Activated naive CD8-positive, alpha-beta T cell treated with anti-CD3 and anti-CD28 coated beads for 36 hours (primary cell): ENCODE measurements at regions not wholly inside any gene's neighbourhood (a gene's known extent, or its start where the extent isn't known, plus 50 kb on each side); places are given as distances from the start of the nearest gene placed in this dataset.
A peak's percentile ranks its signal among the peaks of the same experiment; 100 is the strongest.

Experiments
- DNase-seq: peaks from one replicate; pipeline ENCODE4 v3.0.0; 2021
- H3K27ac Mint-ChIP-seq: one replicate; pipeline ENCODE4 v1.8.0; 2022; ENCODE audit warnings: mild to moderate bottlenecking, moderate library complexity, mixed read lengths
- H3K27me3 Mint-ChIP-seq: one replicate; pipeline ENCODE4 v1.8.0; 2022; ENCODE audit warnings: mild to moderate bottlenecking, mixed read lengths
- H3K36me3 Mint-ChIP-seq: one replicate; pipeline ENCODE4 v1.8.0; 2021; ENCODE audit warnings: mild to moderate bottlenecking, mixed read lengths
- H3K4me1 Mint-ChIP-seq: one replicate; pipeline ENCODE4 v1.8.0; 2021; ENCODE audit warnings: mixed read lengths
- H3K4me3 Mint-ChIP-seq: one replicate; pipeline ENCODE4 v1.8.0; 2022; ENCODE audit warnings: mild to moderate bottlenecking, moderate library complexity, mixed read lengths
- H3K9me3 Mint-ChIP-seq: one replicate; pipeline ENCODE4 v1.8.0; 2022; ENCODE audit warnings: mixed read lengths

GRCh38 chr6:45806172-45806571 is 209.5 kb downstream of the CLIC5 start:
- no peak overlapping the region for H3K4me3 Mint-ChIP-seq
- peaks cover 10% of the 10 kb centered on the region for H3K4me1 Mint-ChIP-seq
- no peak for DNase-seq
- H3K36me3 Mint-ChIP-seq: no peaks in the 10 kb centered on the region
- no peaks in the 10 kb centered on the region for H3K9me3 Mint-ChIP-seq
- no peak overlapping the region for H3K27ac Mint-ChIP-seq
- peaks cover 6% of the 10 kb centered on the region for H3K27me3 Mint-ChIP-seq

DNA sequence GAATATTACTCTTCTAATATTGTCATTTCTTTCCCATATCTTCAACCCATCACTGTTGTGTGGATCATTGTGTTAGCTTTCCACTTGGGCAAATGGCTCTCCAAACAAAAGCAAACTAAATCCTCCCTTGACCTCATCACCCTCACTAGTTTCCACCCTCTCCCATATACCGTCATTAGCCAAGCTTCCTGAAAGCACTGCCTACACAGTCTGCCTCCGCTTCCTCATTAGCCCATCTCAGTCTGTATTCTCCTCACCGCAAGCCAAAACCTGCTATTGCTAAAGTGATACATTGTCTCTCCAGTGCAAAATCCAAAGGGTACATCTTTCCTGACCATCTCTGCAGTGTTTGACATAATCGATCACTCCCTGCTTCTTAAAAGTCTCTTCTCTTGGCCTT is 212.6 kb downstream of the CLIC5 start:
- H3K9me3 Mint-ChIP-seq: no peaks in the 10 kb centered on the region
- no peak overlapping the region for H3K27ac Mint-ChIP-seq
- no peaks in the 10 kb centered on the region for H3K36me3 Mint-ChIP-seq
- peaks cover 10% of the 10 kb centered on the region for H3K4me1 Mint-ChIP-seq
- no peaks in the 10 kb centered on the region for H3K27me3 Mint-ChIP-seq
- no peak for DNase-seq
- H3K4me3 Mint-ChIP-seq: no peak overlapping the region

GRCh38 chr6:45801471-45802289 is 214.0 kb downstream of the CLIC5 start:
- peaks cover 10% of the 10 kb centered on the region for H3K4me1 Mint-ChIP-seq
- peaks cover 8% of the 10 kb centered on the region for H3K27me3 Mint-ChIP-seq
- H3K4me3 Mint-ChIP-seq: no peak overlapping the region
- H3K36me3 Mint-ChIP-seq: no peaks in the 10 kb centered on the region
- peak; percentile 49 for DNase-seq
- H3K9me3 Mint-ChIP-seq: no peaks in the 10 kb centered on the region
- H3K27ac Mint-ChIP-seq: peak overlapping the region; percentile 34

DNA sequence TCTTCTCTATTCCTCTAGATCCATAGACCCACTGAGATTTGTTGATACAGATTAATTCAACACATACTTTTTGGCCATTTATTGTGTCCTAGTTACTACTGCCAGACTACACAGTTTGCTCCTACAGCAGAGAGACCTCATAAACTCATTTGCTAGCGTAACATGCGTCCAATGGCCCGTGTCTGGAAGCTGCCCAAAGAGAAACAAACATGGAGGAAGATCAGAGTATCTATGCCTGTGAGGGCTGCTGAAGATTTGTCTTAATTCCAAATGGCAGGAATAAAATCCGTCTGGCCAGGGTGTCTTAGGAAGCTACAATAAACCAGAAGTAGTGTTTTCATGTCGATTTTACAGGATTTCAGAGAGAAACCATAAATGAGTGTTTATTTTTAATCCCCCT is 214.7 kb downstream of the CLIC5 start:
- no peak overlapping the region for H3K4me3 Mint-ChIP-seq
- no peaks in the 10 kb centered on the region for H3K36me3 Mint-ChIP-seq
- peaks cover 8% of the 10 kb centered on the region for H3K27me3 Mint-ChIP-seq
- no peak for DNase-seq
- H3K4me1 Mint-ChIP-seq: peaks cover 10% of the 10 kb centered on the region
- no peaks in the 10 kb centered on the region for H3K9me3 Mint-ChIP-seq
- H3K27ac Mint-ChIP-seq: no peak overlapping the region

- no peak overlapping the region for H3K4me3 Mint-ChIP-seq
- no peaks in the 10 kb centered on the region for H3K36me3 Mint-ChIP-seq
- H3K4me1 Mint-ChIP-seq: no peaks in the 10 kb centered on the region
- peaks cover 8% of the 10 kb centered on the region for H3K27me3 Mint-ChIP-seq
- no peaks in the 10 kb centered on the region for H3K9me3 Mint-ChIP-seq
- no peak for DNase-seq
- no peak overlapping the region for H3K27ac Mint-ChIP-seq
Measured at GRCh38 chr6:45795678-45796077, 220.0 kb downstream of the CLIC5 start.

DNA sequence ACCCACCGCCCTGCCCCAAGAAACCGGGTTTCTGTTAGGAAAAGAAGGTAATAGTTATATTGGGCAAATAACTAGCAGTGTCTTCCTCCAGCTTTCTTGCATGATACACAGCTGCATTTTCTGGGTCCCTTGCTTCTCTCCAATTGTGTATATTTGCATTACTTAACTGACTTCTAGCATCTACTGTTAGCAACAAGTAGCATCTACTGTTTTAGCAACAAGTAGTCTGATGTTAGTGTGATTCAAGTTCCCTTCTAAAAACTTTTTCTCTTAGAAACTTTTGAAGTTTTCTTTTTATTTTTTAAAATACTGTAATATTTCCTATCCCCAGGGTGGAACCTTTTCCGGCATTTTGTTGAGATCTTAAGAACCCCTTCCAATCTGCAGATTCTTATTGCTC is 221.2 kb downstream of the CLIC5 start:
- no peak for DNase-seq
- no peaks in the 10 kb centered on the region for H3K9me3 Mint-ChIP-seq
- H3K4me1 Mint-ChIP-seq: no peaks in the 10 kb centered on the region
- no peak overlapping the region for H3K27ac Mint-ChIP-seq
- no peak overlapping the region for H3K4me3 Mint-ChIP-seq
- H3K36me3 Mint-ChIP-seq: no peaks in the 10 kb centered on the region
- peaks cover 8% of the 10 kb centered on the region for H3K27me3 Mint-ChIP-seq

DNA sequence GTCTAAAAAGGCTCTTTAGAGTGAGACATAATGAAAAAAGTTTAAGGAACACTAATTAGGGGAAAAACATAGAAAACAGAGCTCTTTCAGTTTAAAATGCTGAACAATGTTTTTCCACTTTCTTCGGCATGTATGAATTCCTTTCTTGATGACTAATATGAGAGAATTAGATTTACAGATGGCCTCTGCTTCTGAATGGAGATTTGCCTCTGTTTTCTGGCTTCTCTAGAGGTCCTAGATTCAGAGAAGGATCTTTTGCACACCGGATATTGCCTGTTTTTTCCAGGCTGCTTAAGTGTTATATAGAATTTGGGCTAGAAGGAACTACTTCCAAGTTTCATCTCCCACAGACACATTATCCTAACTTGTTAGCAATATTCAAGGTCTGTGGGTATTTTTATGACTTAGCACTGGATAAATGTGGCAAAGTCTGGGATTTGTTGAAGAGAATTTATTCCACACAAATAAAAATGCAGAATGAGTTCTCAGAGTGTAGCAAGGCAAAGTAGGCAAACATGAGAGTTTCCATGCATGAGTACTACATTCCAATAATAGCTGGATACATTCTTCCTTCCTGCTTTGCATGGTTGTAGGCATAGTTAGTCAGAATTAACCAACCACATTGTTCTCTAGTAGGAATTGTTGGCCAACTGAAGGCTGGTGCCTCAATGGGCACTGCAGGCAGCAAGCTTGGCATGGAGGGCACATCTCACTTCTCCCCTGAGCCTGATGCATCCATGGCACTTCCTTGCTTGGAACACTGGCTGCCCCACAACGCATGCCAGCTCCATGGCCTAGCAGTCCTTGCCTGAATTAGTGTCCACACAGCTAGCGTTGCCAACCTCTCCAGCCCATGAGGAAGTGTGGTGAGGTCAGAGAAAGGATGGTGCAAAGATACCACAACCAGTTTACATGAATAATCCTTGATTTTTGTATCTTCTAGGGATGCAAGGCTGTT is 224.2 kb downstream of the CLIC5 start:
- no peaks in the 10 kb centered on the region for H3K27me3 Mint-ChIP-seq
- H3K4me1 Mint-ChIP-seq: no peaks in the 10 kb centered on the region
- H3K27ac Mint-ChIP-seq: no peak overlapping the region
- H3K4me3 Mint-ChIP-seq: no peak overlapping the region
- H3K36me3 Mint-ChIP-seq: no peaks in the 10 kb centered on the region
- H3K9me3 Mint-ChIP-seq: no peaks in the 10 kb centered on the region
- DNase-seq: no peak

GRCh38 chr6:45789238-45789637 is 226.4 kb downstream of the CLIC5 start:
- DNase-seq: no peak
- Mint-ChIP-seq H3K27me3 (peaks cover 5% of the 10 kb centered on the region), H3K4me3 (no peak overlapping the region), H3K4me1 (no peaks in the 10 kb centered on the region), H3K36me3 (no peaks in the 10 kb centered on the region), H3K9me3 (no peaks in the 10 kb centered on the region), H3K27ac (no peak overlapping the region)

GRCh38 chr6:45787384-45787783 is 228.3 kb downstream of the CLIC5 start:
- H3K4me1 Mint-ChIP-seq: no peaks in the 10 kb centered on the region
- no peak for DNase-seq
- H3K4me3 Mint-ChIP-seq: no peak overlapping the region
- H3K9me3 Mint-ChIP-seq: no peaks in the 10 kb centered on the region
- H3K27me3 Mint-ChIP-seq: peaks cover 8% of the 10 kb centered on the region
- no peaks in the 10 kb centered on the region for H3K36me3 Mint-ChIP-seq
- no peak overlapping the region for H3K27ac Mint-ChIP-seq

- Mint-ChIP-seq H3K4me1 (no peaks in the 10 kb centered on the region), H3K4me3 (no peak overlapping the region), H3K27me3 (peaks cover 8% of the 10 kb centered on the region), H3K27ac (no peak overlapping the region), H3K9me3 (no peaks in the 10 kb centered on the region), H3K36me3 (no peaks in the 10 kb centered on the region)
- DNase-seq: no peak
Measured at GRCh38 chr6:45786355-45786781, 229.3 kb downstream of the CLIC5 start.

DNA sequence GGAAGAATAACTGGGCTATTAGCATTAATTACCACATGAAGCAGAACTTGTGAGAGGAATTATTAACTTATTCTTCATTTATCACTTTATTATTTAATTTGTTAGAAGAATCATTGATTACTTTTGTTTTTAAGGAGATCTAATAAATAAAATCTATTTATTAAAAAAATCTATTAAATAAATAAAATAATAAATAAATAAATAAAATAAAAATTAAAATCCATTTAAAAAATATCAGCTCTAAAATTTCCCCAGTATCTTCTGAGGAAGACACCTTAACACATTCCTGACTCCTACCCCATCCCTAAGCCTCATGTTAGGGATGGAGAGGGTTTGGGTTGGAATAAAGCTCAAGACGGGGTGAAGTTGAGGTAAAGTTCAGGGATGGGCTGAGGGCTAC is 231.4 kb downstream of the CLIC5 start:
- no peak for DNase-seq
- no peaks in the 10 kb centered on the region for H3K4me1 Mint-ChIP-seq
- H3K36me3 Mint-ChIP-seq: no peaks in the 10 kb centered on the region
- no peak overlapping the region for H3K27ac Mint-ChIP-seq
- H3K9me3 Mint-ChIP-seq: no peaks in the 10 kb centered on the region
- H3K4me3 Mint-ChIP-seq: no peak overlapping the region
- H3K27me3 Mint-ChIP-seq: peaks cover 11% of the 10 kb centered on the region

GRCh38 chr6:45783716-45784115 is 231.9 kb downstream of the CLIC5 start:
- no peak for DNase-seq
- H3K36me3 Mint-ChIP-seq: no peaks in the 10 kb centered on the region
- H3K4me3 Mint-ChIP-seq: no peak overlapping the region
- peaks cover 11% of the 10 kb centered on the region for H3K27me3 Mint-ChIP-seq
- H3K4me1 Mint-ChIP-seq: no peaks in the 10 kb centered on the region
- no peaks in the 10 kb centered on the region for H3K9me3 Mint-ChIP-seq
- H3K27ac Mint-ChIP-seq: no peak overlapping the region

- Mint-ChIP-seq H3K27me3 (peaks cover 11% of the 10 kb centered on the region), H3K9me3 (no peaks in the 10 kb centered on the region), H3K36me3 (no peaks in the 10 kb centered on the region), H3K4me3 (no peak overlapping the region), H3K4me1 (no peaks in the 10 kb centered on the region), H3K27ac (no peak overlapping the region)
- no peak for DNase-seq
Measured at GRCh38 chr6:45781890-45782289, 233.8 kb downstream of the CLIC5 start.

DNA sequence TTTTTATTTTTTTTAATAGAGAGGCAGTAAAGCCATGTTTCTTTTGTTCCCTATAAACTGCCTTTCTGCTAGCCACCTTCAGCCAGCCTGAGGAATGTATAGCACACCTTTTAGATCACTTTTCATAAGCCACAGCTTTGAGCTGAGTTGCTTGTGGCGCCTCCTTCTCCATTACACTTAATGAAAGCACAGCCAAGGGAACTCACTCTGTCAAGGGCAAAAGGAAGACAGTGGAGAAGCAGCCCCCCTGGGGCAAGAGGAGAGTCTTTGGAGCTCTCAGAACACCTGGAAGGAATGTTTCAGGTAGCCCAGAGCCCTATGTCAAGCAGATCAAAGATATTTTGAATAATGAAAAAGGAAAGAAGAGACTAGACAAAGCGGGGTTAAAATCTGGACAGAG is 235.1 kb downstream of the CLIC5 start:
- DNase-seq: no peak
- H3K36me3 Mint-ChIP-seq: no peaks in the 10 kb centered on the region
- H3K27me3 Mint-ChIP-seq: peaks cover 11% of the 10 kb centered on the region
- no peaks in the 10 kb centered on the region for H3K9me3 Mint-ChIP-seq
- no peaks in the 10 kb centered on the region for H3K4me1 Mint-ChIP-seq
- no peak overlapping the region for H3K27ac Mint-ChIP-seq
- H3K4me3 Mint-ChIP-seq: no peak overlapping the region

DNA sequence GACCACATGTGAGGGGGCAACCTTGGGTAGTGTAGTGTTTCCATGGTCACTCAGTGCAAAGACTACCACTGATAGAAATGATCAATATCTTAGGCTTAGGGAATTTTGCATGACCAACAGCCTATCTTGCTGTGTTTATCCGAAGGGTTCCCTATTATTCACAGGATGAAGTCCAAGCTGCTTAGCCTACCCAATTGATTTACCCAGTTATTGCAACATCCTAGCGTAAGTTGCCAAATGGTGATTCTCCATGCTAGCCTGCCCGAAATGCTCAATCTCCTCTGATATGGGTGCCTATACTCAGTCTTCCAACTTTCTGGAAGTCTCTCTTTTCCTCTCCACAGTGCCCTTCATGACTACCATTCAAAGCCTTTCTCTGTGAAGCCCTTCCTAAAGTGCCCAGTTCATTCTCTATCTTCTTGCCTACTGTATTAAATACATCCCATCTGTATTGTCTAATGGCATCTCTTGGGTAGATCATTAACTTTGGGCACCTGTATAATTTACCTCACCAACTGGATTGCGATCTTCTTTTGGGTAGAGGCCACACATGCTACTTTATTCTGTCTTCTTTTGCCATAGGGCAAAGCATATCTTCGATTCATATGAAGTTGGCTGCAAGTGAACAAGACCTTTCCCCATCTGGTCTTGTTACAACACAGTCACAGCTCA is 240.5 kb downstream of the CLIC5 start:
- H3K27me3 Mint-ChIP-seq: peaks cover 8% of the 10 kb centered on the region
- no peak for DNase-seq
- no peaks in the 10 kb centered on the region for H3K36me3 Mint-ChIP-seq
- peaks cover 2% of the 10 kb centered on the region for H3K9me3 Mint-ChIP-seq
- H3K4me3 Mint-ChIP-seq: no peak overlapping the region
- H3K27ac Mint-ChIP-seq: no peak overlapping the region
- no peaks in the 10 kb centered on the region for H3K4me1 Mint-ChIP-seq
